GM23338 (cell line): ENCODE measurements at regions not wholly inside any gene's neighbourhood (a gene's known extent, or its start where the extent isn't known, plus 50 kb on each side); places are given as distances from the start of the nearest gene placed in this dataset.
A peak's percentile ranks its signal among the peaks of the same experiment; 100 is the strongest.

Experiments used
- ATAC-seq: fragments of 200-7000 bp; cut with Tn5 transposase; 3 replicates; pipeline ENCODE4 v1.9.1; 2020
- DNase-seq: peaks from one replicate; pipeline ENCODE4 v3.0.0-alpha.2; 2015; ENCODE audit warnings: low spot score
- H2AFZ ChIP-seq: fragments of 200-600 bp; sonication (generic); 2 replicates; pipeline ENCODE4 v1.8.0; 2016; ENCODE audit warnings: antibody characterized with exemption, mild to moderate bottlenecking, moderate library complexity
- H3F3A ChIP-seq: fragments of 200-600 bp; sonication (generic); replicated peaks from 2 replicates; pipeline ENCODE4 v1.8.0; 2017; ENCODE audit warnings: antibody characterized with exemption, mixed run types, low read depth
- H3K27ac ChIP-seq: fragments of 200-600 bp; sonication (generic); 2 replicates; pipeline ENCODE4 v1.6.1; 2016; ENCODE audit warnings: low read depth
- H3K27me3 ChIP-seq: fragments of 200-600 bp; sonication (generic); 2 replicates; pipeline ENCODE4 v1.8.0; 2016; ENCODE audit warnings: mild to moderate bottlenecking, mixed run types, moderate library complexity; ENCODE audit not compliant: insufficient read depth
- H3K36me3 ChIP-seq: fragments of 200-600 bp; sonication (generic); 2 replicates; pipeline ENCODE4 v1.8.0; 2016; ENCODE audit warnings: mild to moderate bottlenecking; ENCODE audit not compliant: insufficient read depth
- H3K4me1 ChIP-seq: fragments of 200-600 bp; sonication (generic); 2 replicates; pipeline ENCODE4 v1.8.0; 2016; ENCODE audit warnings: mild to moderate bottlenecking, moderate library complexity; ENCODE audit not compliant: insufficient read depth
- H3K4me2 ChIP-seq: fragments of 200-600 bp; sonication (generic); 2 replicates; pipeline ENCODE4 v1.7.1; 2017; ENCODE audit warnings: mixed run types
- H3K4me3 ChIP-seq: fragments of 200-600 bp; sonication (generic); 2 replicates; pipeline ENCODE4 v1.6.1; 2016; ENCODE audit warnings: mixed run types
- H3K79me2 ChIP-seq: fragments of 200-600 bp; sonication (generic); replicated peaks from 2 replicates; pipeline ENCODE4 v1.8.0; 2017; ENCODE audit warnings: mild to moderate bottlenecking; ENCODE audit not compliant: insufficient read depth
- H3K9me2 ChIP-seq: fragments of 200-600 bp; sonication (generic); 2 replicates; pipeline ENCODE4 v1.8.0; 2017; ENCODE audit not compliant: insufficient read depth
- H4K20me1 ChIP-seq: fragments of 200-600 bp; sonication (generic); replicated peaks from 2 replicates; pipeline ENCODE4 v1.8.0; 2017; ENCODE audit warnings: mild to moderate bottlenecking; ENCODE audit not compliant: insufficient read depth
- H3K27ac Mint-ChIP-seq: 2 replicates; pipeline ENCODE4 v1.8.0; 2020; ENCODE audit warnings: inconsistent platforms, mild to moderate bottlenecking, moderate library complexity, mixed read lengths
- H3K27me3 Mint-ChIP-seq: 3 replicates; pipeline ENCODE4 v1.8.0; 2022; ENCODE audit warnings: low read depth, mild to moderate bottlenecking, moderate library complexity, mixed read lengths, inconsistent platforms; ENCODE audit not compliant: insufficient read depth, poor library complexity
- H3K36me3 Mint-ChIP-seq: 3 replicates; pipeline ENCODE4 v1.8.0; 2021; ENCODE audit warnings: low read depth, mild to moderate bottlenecking, inconsistent platforms, moderate library complexity, mixed read lengths
- H3K4me1 Mint-ChIP-seq: 3 replicates; pipeline ENCODE4 v1.8.0; 2020; ENCODE audit warnings: mild to moderate bottlenecking, inconsistent platforms, mixed read lengths
- H3K4me3 Mint-ChIP-seq: 3 replicates; pipeline ENCODE4 v1.8.0; 2021; ENCODE audit warnings: moderate library complexity, mild to moderate bottlenecking, inconsistent platforms, mixed read lengths
- H3K9me3 Mint-ChIP-seq: 3 replicates; pipeline ENCODE4 v1.8.0; 2020; ENCODE audit warnings: moderate library complexity, mild to moderate bottlenecking, inconsistent platforms, mixed read lengths
- CREB1 ChIP-seq: fragments of 250-450 bp; sonication (Bioruptor Pico); IDR thresholded peaks from 2 replicates; pipeline ENCODE4 v1.5.0; 2020; ENCODE audit warnings: low read depth, mild to moderate bottlenecking, moderate library complexity
- EZH2 ChIP-seq: fragments of 200-600 bp; sonication (generic); IDR thresholded peaks from one replicate; pipeline ENCODE4 v1.8.0; 2017; ENCODE audit warnings: antibody characterized with exemption, mild to moderate bottlenecking, low read depth; ENCODE audit not compliant: unreplicated experiment
- TF ChIP-seq, protein P1 (sequence below): fragments of 250-450 bp; sonication (Bioruptor Pico); IDR thresholded peaks from 2 replicates; pipeline ENCODE4 v1.5.0; 2020; ENCODE audit warnings: mild to moderate bottlenecking, moderate library complexity
- TF ChIP-seq, protein P2 (sequence below), 2 experiments: fragments of 200-600 bp in 1 of 2; sonication (generic) in 1 of 2; conservative IDR thresholded peaks; 2 replicates each; pipeline versions ENCODE4 v1.5.1 to v1.6.1; 2016 to 2017; ENCODE audit warnings: antibody characterized with exemption in 2 of 2, low read depth in 2 of 2, mild to moderate bottlenecking in 2 of 2, moderate library complexity in 1 of 2

DNA sequence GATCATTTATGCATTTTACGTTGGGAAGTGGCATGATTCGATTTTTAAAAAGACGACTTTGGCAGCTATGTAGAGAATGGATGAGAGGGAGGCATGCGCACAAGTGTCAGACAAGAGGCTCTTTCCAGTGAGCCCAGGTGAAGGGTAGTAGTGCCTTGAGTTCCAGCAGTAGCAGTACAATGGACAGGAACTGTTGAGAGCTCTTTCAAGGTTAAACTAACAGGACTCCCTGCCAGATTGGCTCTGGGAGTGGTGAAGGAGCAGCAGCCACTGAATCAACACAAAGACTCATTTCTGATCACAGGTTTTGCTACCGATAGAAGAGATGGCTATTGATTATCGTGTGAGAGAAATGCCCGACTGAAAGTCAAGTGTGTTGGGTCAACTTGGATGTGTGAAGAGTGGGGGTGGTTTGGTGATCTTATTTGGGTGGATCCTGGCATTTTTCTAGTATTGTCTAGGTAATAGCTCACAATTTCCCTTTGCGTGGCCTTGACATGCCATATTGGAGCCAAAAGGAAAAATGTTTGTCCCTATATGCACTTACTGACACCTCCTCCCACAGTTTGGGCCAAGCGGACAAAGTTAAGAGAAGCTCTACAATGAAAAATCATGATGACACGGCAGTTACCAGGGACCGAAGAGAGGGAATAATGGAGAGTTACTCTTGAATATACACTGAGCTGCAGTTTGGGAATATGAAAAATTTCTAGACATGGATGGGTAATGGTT is 81.6 kb upstream of the MDFIC2 start:
- Mint-ChIP-seq H3K36me3 (peaks cover 4% of the 10 kb centered on the region; the same call in 1 of the 3 replicates), H3K4me1 (peaks cover 4% of the 10 kb centered on the region), H3K9me3 (no peaks in the 10 kb centered on the region; the same call in 2 of the 3 replicates), H3K4me3 (no peak overlapping the region), H3K27ac (peak overlapping the region; percentile 21; the same call in 1 of the 2 replicates), H3K27me3 (no peaks in the 10 kb centered on the region)
- Histone ChIP-seq H2AFZ (peak overlapping the region; percentile 54; the same call in 1 of the 2 replicates), H3K4me2 (no peak overlapping the region), H3K36me3 (no peaks in the 10 kb centered on the region), H3K79me2 (no peaks in the 10 kb centered on the region), H3K9me2 (0 out of 2 replicates have a peak, but pooled peaks cover 8% of the 10 kb centered on the region), H3K4me1 (no peaks in the 10 kb centered on the region; the same call in 1 of the 2 replicates), H3K27ac (no peak overlapping the region), H3K27me3 (no peaks in the 10 kb centered on the region), H3F3A (no peaks in the 10 kb centered on the region), H3K4me3 (no peak overlapping the region), H4K20me1 (no peaks in the 10 kb centered on the region)
- ATAC-seq (no peak), DNase-seq (no peak)
- TF ChIP-seq, protein P1, sequence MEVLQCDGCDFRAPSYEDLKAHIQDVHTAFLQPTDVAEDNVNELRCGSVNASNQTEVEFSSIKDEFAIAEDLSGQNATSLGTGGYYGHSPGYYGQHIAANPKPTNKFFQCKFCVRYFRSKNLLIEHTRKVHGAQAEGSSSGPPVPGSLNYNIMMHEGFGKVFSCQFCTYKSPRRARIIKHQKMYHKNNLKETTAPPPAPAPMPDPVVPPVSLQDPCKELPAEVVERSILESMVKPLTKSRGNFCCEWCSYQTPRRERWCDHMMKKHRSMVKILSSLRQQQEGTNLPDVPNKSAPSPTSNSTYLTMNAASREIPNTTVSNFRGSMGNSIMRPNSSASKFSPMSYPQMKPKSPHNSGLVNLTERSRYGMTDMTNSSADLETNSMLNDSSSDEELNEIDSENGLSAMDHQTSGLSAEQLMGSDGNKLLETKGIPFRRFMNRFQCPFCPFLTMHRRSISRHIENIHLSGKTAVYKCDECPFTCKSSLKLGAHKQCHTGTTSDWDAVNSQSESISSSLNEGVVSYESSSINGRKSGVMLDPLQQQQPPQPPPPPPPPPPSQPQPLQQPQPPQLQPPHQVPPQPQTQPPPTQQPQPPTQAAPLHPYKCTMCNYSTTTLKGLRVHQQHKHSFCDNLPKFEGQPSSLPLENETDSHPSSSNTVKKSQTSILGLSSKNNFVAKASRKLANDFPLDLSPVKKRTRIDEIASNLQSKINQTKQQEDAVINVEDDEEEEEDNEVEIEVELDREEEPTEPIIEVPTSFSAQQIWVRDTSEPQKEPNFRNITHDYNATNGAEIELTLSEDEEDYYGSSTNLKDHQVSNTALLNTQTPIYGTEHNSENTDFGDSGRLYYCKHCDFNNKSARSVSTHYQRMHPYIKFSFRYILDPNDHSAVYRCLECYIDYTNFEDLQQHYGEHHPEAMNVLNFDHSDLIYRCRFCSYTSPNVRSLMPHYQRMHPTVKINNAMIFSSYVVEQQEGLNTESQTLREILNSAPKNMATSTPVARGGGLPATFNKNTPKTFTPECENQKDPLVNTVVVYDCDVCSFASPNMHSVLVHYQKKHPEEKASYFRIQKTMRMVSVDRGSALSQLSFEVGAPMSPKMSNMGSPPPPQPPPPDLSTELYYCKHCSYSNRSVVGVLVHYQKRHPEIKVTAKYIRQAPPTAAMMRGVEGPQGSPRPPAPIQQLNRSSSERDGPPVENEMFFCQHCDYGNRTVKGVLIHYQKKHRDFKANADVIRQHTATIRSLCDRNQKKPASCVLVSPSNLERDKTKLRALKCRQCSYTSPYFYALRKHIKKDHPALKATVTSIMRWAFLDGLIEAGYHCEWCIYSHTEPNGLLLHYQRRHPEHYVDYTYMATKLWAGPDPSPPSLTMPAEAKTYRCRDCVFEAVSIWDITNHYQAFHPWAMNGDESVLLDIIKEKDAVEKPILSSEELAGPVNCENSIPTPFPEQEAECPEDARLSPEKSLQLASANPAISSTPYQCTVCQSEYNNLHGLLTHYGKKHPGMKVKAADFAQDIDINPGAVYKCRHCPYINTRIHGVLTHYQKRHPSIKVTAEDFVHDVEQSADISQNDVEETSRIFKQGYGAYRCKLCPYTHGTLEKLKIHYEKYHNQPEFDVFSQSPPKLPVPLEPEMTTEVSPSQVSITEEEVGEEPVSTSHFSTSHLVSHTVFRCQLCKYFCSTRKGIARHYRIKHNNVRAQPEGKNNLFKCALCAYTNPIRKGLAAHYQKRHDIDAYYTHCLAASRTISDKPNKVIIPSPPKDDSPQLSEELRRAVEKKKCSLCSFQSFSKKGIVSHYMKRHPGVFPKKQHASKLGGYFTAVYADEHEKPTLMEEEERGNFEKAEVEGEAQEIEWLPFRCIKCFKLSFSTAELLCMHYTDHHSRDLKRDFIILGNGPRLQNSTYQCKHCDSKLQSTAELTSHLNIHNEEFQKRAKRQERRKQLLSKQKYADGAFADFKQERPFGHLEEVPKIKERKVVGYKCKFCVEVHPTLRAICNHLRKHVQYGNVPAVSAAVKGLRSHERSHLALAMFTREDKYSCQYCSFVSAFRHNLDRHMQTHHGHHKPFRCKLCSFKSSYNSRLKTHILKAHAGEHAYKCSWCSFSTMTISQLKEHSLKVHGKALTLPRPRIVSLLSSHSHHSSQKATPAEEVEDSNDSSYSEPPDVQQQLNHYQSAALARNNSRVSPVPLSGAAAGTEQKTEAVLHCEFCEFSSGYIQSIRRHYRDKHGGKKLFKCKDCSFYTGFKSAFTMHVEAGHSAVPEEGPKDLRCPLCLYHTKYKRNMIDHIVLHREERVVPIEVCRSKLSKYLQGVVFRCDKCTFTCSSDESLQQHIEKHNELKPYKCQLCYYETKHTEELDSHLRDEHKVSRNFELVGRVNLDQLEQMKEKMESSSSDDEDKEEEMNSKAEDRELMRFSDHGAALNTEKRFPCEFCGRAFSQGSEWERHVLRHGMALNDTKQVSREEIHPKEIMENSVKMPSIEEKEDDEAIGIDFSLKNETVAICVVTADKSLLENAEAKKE, result no peak
- TF ChIP-seq CREB1 (CRISPR knock-in tag), result no peak

DNA sequence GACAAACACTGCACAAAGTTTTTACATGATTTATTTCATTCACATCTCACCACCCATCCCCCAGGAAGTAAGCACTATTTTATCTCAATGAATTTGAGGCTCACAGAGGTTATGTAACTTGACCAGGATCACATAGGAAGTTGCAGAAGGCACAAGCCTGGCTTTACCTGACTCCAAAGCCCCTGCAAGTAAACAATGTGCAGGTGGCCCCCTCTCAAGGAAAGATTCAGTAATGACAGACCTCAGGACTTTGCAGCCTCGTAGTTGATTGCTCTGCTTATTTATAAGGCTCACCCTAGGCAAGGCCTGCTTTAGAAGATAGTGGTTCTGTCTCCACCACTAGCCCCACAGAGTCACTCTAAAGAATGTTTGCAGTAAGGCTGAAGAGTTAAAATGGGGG is 79.8 kb upstream of the MDFIC2 start:
- Mint-ChIP-seq H3K36me3 (peaks cover 8% of the 10 kb centered on the region; the same call in 1 of the 3 replicates), H3K9me3 (no peaks in the 10 kb centered on the region; the same call in 2 of the 3 replicates), H3K27ac (no peak overlapping the region), H3K27me3 (no peaks in the 10 kb centered on the region), H3K4me1 (peaks cover 4% of the 10 kb centered on the region), H3K4me3 (no peak overlapping the region)
- Histone ChIP-seq H3K36me3 (no peaks in the 10 kb centered on the region), H3K27me3 (no peaks in the 10 kb centered on the region), H3K27ac (no peak overlapping the region), H3K79me2 (no peaks in the 10 kb centered on the region), H2AFZ (no peak overlapping the region), H3F3A (no peaks in the 10 kb centered on the region), H4K20me1 (no peaks in the 10 kb centered on the region), H3K9me2 (0 out of 2 replicates have a peak, but pooled peaks cover 8% of the 10 kb centered on the region), H3K4me3 (no peak overlapping the region), H3K4me2 (no peak overlapping the region), H3K4me1 (no peaks in the 10 kb centered on the region; the same call in 1 of the 2 replicates)
- DNase-seq (peak; percentile 74), ATAC-seq (peak; percentile 78)
- TF ChIP-seq EZH2, result no peak
- TF ChIP-seq, protein P2, sequence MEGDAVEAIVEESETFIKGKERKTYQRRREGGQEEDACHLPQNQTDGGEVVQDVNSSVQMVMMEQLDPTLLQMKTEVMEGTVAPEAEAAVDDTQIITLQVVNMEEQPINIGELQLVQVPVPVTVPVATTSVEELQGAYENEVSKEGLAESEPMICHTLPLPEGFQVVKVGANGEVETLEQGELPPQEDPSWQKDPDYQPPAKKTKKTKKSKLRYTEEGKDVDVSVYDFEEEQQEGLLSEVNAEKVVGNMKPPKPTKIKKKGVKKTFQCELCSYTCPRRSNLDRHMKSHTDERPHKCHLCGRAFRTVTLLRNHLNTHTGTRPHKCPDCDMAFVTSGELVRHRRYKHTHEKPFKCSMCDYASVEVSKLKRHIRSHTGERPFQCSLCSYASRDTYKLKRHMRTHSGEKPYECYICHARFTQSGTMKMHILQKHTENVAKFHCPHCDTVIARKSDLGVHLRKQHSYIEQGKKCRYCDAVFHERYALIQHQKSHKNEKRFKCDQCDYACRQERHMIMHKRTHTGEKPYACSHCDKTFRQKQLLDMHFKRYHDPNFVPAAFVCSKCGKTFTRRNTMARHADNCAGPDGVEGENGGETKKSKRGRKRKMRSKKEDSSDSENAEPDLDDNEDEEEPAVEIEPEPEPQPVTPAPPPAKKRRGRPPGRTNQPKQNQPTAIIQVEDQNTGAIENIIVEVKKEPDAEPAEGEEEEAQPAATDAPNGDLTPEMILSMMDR (conservative IDR thresholded peaks at IDR 0.05; ENCODE audit: low read depth in 2 of 2), result peak; percentile 67 to 77
